Lung (tissue), 11 donors: ENCODE measurements at regions not wholly inside any gene's neighbourhood (a gene's known extent, or its start where the extent isn't known, plus 50 kb on each side); places are given as distances from the start of the nearest gene placed in this dataset.

Experiments
- ATAC-seq: fragments of 200-7000 bp; cut with Tn5 transposase; one replicate; pipeline ENCODE4 v1.9.1; 2020; ENCODE audit warnings: moderate number of reproducible peaks; ENCODE audit not compliant: insufficient read depth, low FRiP score
- DNase-seq, 3 donors: peaks; one replicate each; pipeline ENCODE4 v3.0.0-alpha.2; 2013 to 2017
- H3K27ac ChIP-seq, 2 donors: one replicate each; pipeline ENCODE4 v1.5.1; 2013; ENCODE audit warnings: mild to moderate bottlenecking in 2 of 2, moderate library complexity in 2 of 2, control low read depth in 1 of 2, inconsistent platforms in 1 of 2, low read depth in 1 of 2, low read length in 1 of 2
- H3K27me3 ChIP-seq, 3 donors: one replicate each; pipeline ENCODE4 v1.5.1; 2013; ENCODE audit warnings: low read length in 2 of 3; ENCODE audit not compliant: control insufficient read depth in 3 of 3, insufficient read depth in 3 of 3
- H3K36me3 ChIP-seq, 4 donors: one replicate each; pipeline ENCODE4 v1.5.1; 2013; ENCODE audit warnings: low read length in 4 of 4, mild to moderate bottlenecking in 1 of 4, moderate library complexity in 1 of 4; ENCODE audit not compliant: control insufficient read depth in 4 of 4, insufficient read depth in 4 of 4
- H3K4me1 ChIP-seq, 5 donors: one replicate each; pipeline ENCODE4 v1.5.1; 2013; ENCODE audit warnings: low read length in 5 of 5, mild to moderate bottlenecking in 2 of 5, moderate library complexity in 1 of 5; ENCODE audit not compliant: control insufficient read depth in 5 of 5, insufficient read depth in 5 of 5
- H3K4me3 ChIP-seq: one replicate; pipeline ENCODE4 v1.5.1; 2013; ENCODE audit warnings: mild to moderate bottlenecking, control low read depth, moderate library complexity
- H3K9ac ChIP-seq, 2 donors: one replicate each; pipeline ENCODE4 v1.5.1; 2013; ENCODE audit warnings: low read length in 2 of 2, control low read depth in 1 of 2; ENCODE audit not compliant: insufficient read depth in 1 of 2
- H3K9me3 ChIP-seq, 4 donors: one replicate each; pipeline ENCODE4 v1.5.1; 2013; ENCODE audit warnings: low read length in 3 of 4, mild to moderate bottlenecking in 1 of 4, moderate library complexity in 1 of 4; ENCODE audit not compliant: control insufficient read depth in 4 of 4, insufficient read depth in 3 of 4
- WGBS, 2 donors: extraction: QIAGEN DNeasy Blood & Tissue Kit; methylation state at CpG; one replicate each; pipeline ENCODE4 v1.1.7; 2013; 5-methylcytosine and 5-hydroxymethylcytosine counted together
- TF ChIP-seq, protein P1 (sequence below): IDR thresholded peaks from 2 replicates; pipeline ENCODE4 v1.5.1; 2012; ENCODE audit warnings: mild to moderate bottlenecking; ENCODE audit errors: control extremely low read depth, extremely low read depth
- donor health status: control.
- donor health status: control.
- donor health status: Bipolar disorder and iron deficiency.
- donor health status: healthy.
- donor health status: DM: yes; HTN: yes; CAD: no.

DNA sequence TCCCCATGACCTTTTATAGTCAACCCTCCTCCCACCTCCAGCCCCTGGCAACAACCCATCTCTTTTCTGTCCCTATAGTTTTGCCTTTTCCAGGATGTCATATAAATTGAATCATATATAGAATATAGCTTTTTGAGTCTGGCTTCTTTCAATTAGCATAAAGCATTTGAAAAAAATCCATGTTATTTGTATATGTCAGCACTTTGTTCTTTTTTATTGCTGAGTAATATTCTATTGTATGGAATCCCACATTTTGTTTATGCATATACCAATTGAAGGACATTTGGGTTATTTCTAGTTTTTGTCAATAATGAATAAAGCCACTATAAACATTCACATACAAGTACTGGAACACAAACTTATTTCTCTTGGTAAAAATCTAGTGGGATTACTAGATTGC is 58.0 kb upstream of the SSR3 start:
- DNase-seq (no peak), ATAC-seq (no peak)
- TF ChIP-seq, protein P1, sequence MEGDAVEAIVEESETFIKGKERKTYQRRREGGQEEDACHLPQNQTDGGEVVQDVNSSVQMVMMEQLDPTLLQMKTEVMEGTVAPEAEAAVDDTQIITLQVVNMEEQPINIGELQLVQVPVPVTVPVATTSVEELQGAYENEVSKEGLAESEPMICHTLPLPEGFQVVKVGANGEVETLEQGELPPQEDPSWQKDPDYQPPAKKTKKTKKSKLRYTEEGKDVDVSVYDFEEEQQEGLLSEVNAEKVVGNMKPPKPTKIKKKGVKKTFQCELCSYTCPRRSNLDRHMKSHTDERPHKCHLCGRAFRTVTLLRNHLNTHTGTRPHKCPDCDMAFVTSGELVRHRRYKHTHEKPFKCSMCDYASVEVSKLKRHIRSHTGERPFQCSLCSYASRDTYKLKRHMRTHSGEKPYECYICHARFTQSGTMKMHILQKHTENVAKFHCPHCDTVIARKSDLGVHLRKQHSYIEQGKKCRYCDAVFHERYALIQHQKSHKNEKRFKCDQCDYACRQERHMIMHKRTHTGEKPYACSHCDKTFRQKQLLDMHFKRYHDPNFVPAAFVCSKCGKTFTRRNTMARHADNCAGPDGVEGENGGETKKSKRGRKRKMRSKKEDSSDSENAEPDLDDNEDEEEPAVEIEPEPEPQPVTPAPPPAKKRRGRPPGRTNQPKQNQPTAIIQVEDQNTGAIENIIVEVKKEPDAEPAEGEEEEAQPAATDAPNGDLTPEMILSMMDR, result no peak
- Histone ChIP-seq H3K4me1 (peaks cover 0 to 1% (median 0%) of the 10 kb centered on the region in 5 donors), H3K27ac (no peak overlapping the region), H3K27me3 (no peaks in the 10 kb centered on the region), H3K9me3 (no peaks in the 10 kb centered on the region), H3K9ac (no peak overlapping the region), H3K4me3 (no peak overlapping the region), H3K36me3 (no peaks in the 10 kb centered on the region)

DNA sequence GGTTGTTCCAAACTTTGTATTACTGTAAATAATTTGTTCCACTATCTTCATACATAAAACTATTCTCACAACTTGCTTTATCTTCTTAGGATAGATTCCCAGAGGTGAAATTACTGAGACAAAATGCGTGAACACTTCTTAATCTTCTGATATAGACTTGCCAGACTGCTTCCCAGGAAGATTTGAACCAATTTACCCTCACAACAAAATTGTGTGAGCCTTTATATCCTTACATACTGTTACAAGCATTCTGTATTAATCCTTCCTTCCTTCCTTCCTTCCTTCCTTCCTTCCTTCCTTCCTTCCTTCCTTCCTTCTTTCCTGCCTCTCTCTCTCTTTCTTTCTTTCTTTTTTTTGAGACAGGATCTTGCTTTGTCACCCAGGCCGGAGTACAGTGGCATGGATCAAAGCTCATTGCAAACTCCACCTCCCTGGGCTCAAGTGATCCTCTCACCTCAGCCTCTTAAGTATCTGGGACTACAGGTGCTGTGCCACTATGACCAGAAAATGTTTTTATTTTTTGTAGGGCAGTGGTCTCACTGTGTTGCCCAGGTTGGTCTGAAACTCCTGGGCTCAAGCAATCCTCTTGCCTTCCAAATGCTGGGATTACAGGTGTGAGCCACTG is 57.1 kb upstream of the SSR3 start:
- WGBS, 2 donors, result 59 to 72% methylated on average over 2 of the region's 2 CpGs
- Histone ChIP-seq H3K4me3 (no peak overlapping the region), H3K9me3 (no peaks in the 10 kb centered on the region), H3K27ac (peak overlapping the region in 1 of 2 donors; percentile 75), H3K9ac (no peak overlapping the region), H3K4me1 (peaks cover 0 to 1% (median 0%) of the 10 kb centered on the region in 5 donors), H3K36me3 (no peaks in the 10 kb centered on the region), H3K27me3 (no peaks in the 10 kb centered on the region)
- TF ChIP-seq, protein P1, result no peak
- ATAC-seq (no peak), DNase-seq (no peak)

DNA sequence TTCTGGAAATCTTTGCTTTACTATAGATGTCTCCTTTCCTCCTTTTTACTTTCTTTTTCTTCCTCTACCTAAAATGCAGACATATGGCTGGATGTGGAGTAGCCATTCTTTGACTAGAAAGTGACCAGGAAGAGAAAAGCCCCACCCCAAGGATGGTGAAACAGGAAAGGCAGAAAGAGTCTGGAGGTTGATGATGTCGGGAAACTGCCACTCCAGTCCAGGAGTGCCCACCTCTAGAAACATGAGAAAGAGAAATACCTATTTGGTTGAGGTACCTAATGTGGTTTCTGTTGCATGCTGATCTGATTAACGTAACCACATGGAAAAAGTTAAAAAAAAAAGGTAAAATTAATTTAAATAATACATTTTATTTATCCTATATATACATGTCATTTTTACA is 55.2 kb upstream of the SSR3 start:
- no peak for DNase-seq
- H3K9ac ChIP-seq, result no peak overlapping the region
- no peaks in the 10 kb centered on the region for H3K36me3 ChIP-seq
- no peak overlapping the region for H3K27ac ChIP-seq
- 43 to 47% methylated on average over 2 of the region's 2 CpGs for WGBS, 2 donors
- no peak overlapping the region for H3K4me3 ChIP-seq
- no peak for ATAC-seq
- no peaks in the 10 kb centered on the region for H3K9me3 ChIP-seq
- TF ChIP-seq, protein P1, result no peak
- no peaks in the 10 kb centered on the region for H3K27me3 ChIP-seq
- H3K4me1 ChIP-seq, result peaks cover 0 to 10% (median 0%) of the 10 kb centered on the region in 5 donors

DNA sequence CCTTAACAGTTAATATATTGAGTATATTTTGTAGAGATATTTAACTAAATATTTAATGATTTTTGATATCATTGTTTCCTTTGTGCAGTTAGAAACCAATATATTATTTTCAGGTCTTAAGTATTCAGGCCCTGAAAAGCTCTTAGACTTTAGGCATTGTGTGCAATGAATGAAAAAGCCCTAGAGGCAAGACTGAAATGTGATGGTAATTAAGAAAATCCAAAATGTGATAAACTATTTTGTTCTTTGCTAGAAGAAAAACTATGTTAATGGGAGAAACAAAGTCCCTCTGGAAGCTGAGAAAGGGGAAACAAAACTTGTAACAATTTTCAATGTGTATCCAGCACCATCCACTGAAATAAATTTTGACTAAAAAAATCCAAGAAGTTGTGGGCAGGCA is 54.6 kb upstream of the SSR3 start:
- Histone ChIP-seq H3K36me3 (no peaks in the 10 kb centered on the region), H3K9ac (no peak overlapping the region), H3K9me3 (no peaks in the 10 kb centered on the region), H3K27me3 (no peaks in the 10 kb centered on the region), H3K4me1 (peaks cover 0 to 12% (median 0%) of the 10 kb centered on the region in 5 donors), H3K4me3 (no peak overlapping the region), H3K27ac (no peak overlapping the region)
- DNase-seq (no peak), ATAC-seq (no peak)
- TF ChIP-seq, protein P1, result no peak
